ENCODE measurements at regions not wholly inside any gene's neighbourhood (a gene's known extent, or its start where the extent isn't known, plus 50 kb on each side); places are given as distances from the start of the nearest gene placed in this dataset.

GRCh38 chr1:58993403-58993802 is 209.6 kb upstream of the JUN start:
- ATAC-seq (ENCODE audit: low read depth) (no peak), DNase-seq (ENCODE audit: low spot score) (no peak)
- no peak overlapping the region for H3K4me3 ChIP-seq (ENCODE audit: severe bottlenecking)
- no peaks in the 10 kb centered on the region for H3K27me3 ChIP-seq (ENCODE audit: insufficient read depth, poor library complexity, severe bottlenecking)
- H3K36me3 ChIP-seq (ENCODE audit: low read depth) = no peaks in the 10 kb centered on the region
- TF ChIP-seq, protein P1, sequence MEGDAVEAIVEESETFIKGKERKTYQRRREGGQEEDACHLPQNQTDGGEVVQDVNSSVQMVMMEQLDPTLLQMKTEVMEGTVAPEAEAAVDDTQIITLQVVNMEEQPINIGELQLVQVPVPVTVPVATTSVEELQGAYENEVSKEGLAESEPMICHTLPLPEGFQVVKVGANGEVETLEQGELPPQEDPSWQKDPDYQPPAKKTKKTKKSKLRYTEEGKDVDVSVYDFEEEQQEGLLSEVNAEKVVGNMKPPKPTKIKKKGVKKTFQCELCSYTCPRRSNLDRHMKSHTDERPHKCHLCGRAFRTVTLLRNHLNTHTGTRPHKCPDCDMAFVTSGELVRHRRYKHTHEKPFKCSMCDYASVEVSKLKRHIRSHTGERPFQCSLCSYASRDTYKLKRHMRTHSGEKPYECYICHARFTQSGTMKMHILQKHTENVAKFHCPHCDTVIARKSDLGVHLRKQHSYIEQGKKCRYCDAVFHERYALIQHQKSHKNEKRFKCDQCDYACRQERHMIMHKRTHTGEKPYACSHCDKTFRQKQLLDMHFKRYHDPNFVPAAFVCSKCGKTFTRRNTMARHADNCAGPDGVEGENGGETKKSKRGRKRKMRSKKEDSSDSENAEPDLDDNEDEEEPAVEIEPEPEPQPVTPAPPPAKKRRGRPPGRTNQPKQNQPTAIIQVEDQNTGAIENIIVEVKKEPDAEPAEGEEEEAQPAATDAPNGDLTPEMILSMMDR (IDR thresholded peaks at IDR 0.05; ENCODE audit: poor library complexity, severe bottlenecking) = no peak
- H3K27ac ChIP-seq (ENCODE audit: poor library complexity, severe bottlenecking) = no peak overlapping the region
- H3K4me1 ChIP-seq (ENCODE audit: insufficient read depth, poor library complexity, severe bottlenecking) = no peaks in the 10 kb centered on the region
- H3K9me3 ChIP-seq (ENCODE audit: severe bottlenecking) = no peaks in the 10 kb centered on the region

- no peaks in the 10 kb centered on the region for H3K9me3 ChIP-seq (ENCODE audit: severe bottlenecking)
- H3K27me3 ChIP-seq (ENCODE audit: insufficient read depth, poor library complexity, severe bottlenecking) = no peaks in the 10 kb centered on the region
- H3K4me1 ChIP-seq (ENCODE audit: insufficient read depth, poor library complexity, severe bottlenecking) = no peaks in the 10 kb centered on the region
- no peak for DNase-seq (ENCODE audit: low spot score)
- ATAC-seq (ENCODE audit: low read depth) = no peak
- no peaks in the 10 kb centered on the region for H3K36me3 ChIP-seq (ENCODE audit: low read depth)
- H3K4me3 ChIP-seq (ENCODE audit: severe bottlenecking) = no peak overlapping the region
- TF ChIP-seq, protein P1 (IDR thresholded peaks at IDR 0.05; ENCODE audit: poor library complexity, severe bottlenecking) = no peak
- no peak overlapping the region for H3K27ac ChIP-seq (ENCODE audit: poor library complexity, severe bottlenecking)
Measured at GRCh38 chr1:58994664-58995063, 210.8 kb upstream of the JUN start.

GRCh38 chr1:58996341-58997059 is 212.7 kb upstream of the JUN start:
- Histone ChIP-seq H3K9me3 (ENCODE audit: severe bottlenecking) (no peaks in the 10 kb centered on the region), H3K36me3 (ENCODE audit: low read depth) (no peaks in the 10 kb centered on the region), H3K27me3 (ENCODE audit: insufficient read depth, poor library complexity, severe bottlenecking) (no peaks in the 10 kb centered on the region), H3K4me3 (ENCODE audit: severe bottlenecking) (no peak overlapping the region), H3K4me1 (ENCODE audit: insufficient read depth, poor library complexity, severe bottlenecking) (no peaks in the 10 kb centered on the region), H3K27ac (ENCODE audit: poor library complexity, severe bottlenecking) (no peak overlapping the region)
- TF ChIP-seq, protein P1 (IDR thresholded peaks at IDR 0.05; ENCODE audit: poor library complexity, severe bottlenecking) = no peak
- ATAC-seq (ENCODE audit: low read depth) (no peak), DNase-seq (ENCODE audit: low spot score) (no peak)

DNA sequence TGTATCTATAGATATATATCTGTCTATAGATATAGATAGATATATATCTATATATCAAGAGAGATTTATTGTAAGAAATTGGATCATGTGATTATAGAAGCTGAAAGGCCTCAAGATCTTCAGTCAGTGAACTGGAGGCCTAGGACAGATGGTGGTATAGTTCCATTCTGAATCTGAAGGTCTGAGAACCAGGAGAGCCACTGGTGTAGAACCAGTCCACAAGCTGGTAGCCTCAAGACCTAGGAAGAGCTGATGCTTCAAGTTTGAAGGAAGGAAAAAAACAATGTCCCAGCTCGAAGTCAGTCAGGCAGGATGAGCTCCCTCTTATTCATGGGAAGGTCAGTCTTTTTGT is 213.2 kb upstream of the JUN start:
- no peaks in the 10 kb centered on the region for H3K27me3 ChIP-seq (ENCODE audit: insufficient read depth, poor library complexity, severe bottlenecking)
- TF ChIP-seq, protein P1 (IDR thresholded peaks at IDR 0.05; ENCODE audit: poor library complexity, severe bottlenecking) = no peak
- H3K27ac ChIP-seq (ENCODE audit: poor library complexity, severe bottlenecking) = no peak overlapping the region

GRCh38 chr1:58997637-58998036 is 213.8 kb upstream of the JUN start:
- Histone ChIP-seq H3K27ac (ENCODE audit: poor library complexity, severe bottlenecking) (no peak overlapping the region), H3K4me1 (ENCODE audit: insufficient read depth, poor library complexity, severe bottlenecking) (no peaks in the 10 kb centered on the region), H3K4me3 (ENCODE audit: severe bottlenecking) (no peak overlapping the region), H3K36me3 (ENCODE audit: low read depth) (no peaks in the 10 kb centered on the region), H3K27me3 (ENCODE audit: insufficient read depth, poor library complexity, severe bottlenecking) (no peaks in the 10 kb centered on the region), H3K9me3 (ENCODE audit: severe bottlenecking) (no peaks in the 10 kb centered on the region)
- ATAC-seq (ENCODE audit: low read depth) (no peak), DNase-seq (ENCODE audit: low spot score) (no peak)
- TF ChIP-seq, protein P1 (IDR thresholded peaks at IDR 0.05; ENCODE audit: poor library complexity, severe bottlenecking) = no peak

More for the DNA sequence above, 213.2 kb upstream of the JUN start:
- DNase-seq (ENCODE audit: low spot score) = no peak
- Histone ChIP-seq H3K9me3 (ENCODE audit: severe bottlenecking) (no peaks in the 10 kb centered on the region), H3K4me3 (ENCODE audit: severe bottlenecking) (no peak overlapping the region), H3K36me3 (ENCODE audit: low read depth) (no peaks in the 10 kb centered on the region), H3K4me1 (ENCODE audit: insufficient read depth, poor library complexity, severe bottlenecking) (no peaks in the 10 kb centered on the region)
- ATAC-seq (ENCODE audit: low read depth) = no peak
